Suprapubic skin (tissue), 4 donors: ENCODE measurements at regions not wholly inside any gene's neighbourhood (a gene's known extent, or its start where the extent isn't known, plus 50 kb on each side); places are given as distances from the start of the nearest gene placed in this dataset.

Source experiments
- DNase-seq, 2 donors: peaks; one replicate each; pipeline ENCODE4 v3.0.0-alpha.2; 2019; ENCODE audit warnings: low spot score in 2 of 2
- H3K27ac ChIP-seq: fragments of 200-600 bp; sonication (generic); one replicate; pipeline ENCODE4 v1.5.1; 2019
- H3K27me3 ChIP-seq: fragments of 200-600 bp; sonication (generic); one replicate; pipeline ENCODE4 v1.5.1; 2019
- H3K36me3 ChIP-seq: fragments of 200-600 bp; sonication (generic); one replicate; pipeline ENCODE4 v1.5.1; 2019
- H3K4me1 ChIP-seq: fragments of 200-600 bp; sonication (generic); one replicate; pipeline ENCODE4 v1.5.1; 2019
- H3K4me3 ChIP-seq: fragments of 200-600 bp; sonication (generic); one replicate; pipeline ENCODE4 v1.5.1; 2019; ENCODE audit warnings: mild to moderate bottlenecking
- H3K9me3 ChIP-seq: fragments of 200-600 bp; sonication (generic); one replicate; pipeline ENCODE4 v1.5.1; 2019
- EP300 ChIP-seq: sonication (generic); formaldehyde crosslinking; IDR thresholded peaks from one replicate; pipeline ENCODE4 v1.6.1; 2017; ENCODE audit warnings: antibody characterized with exemption
- POLR2A ChIP-seq, 2 donors: fragments of 450-650 bp; IDR thresholded peaks; one replicate each; pipeline ENCODE4 v1.6.1; 2017; ENCODE audit warnings: antibody characterized with exemption in 2 of 2, mild to moderate bottlenecking in 2 of 2, moderate library complexity in 2 of 2
- POLR2AphosphoS5 ChIP-seq, 3 donors: sonication (generic); formaldehyde crosslinking; IDR thresholded peaks; one replicate each; pipeline ENCODE4 v1.6.1; 2017; ENCODE audit warnings: antibody characterized with exemption in 3 of 3
- WGBS: methylation state at CpG from one replicate; pipeline ENCODE4 v1.1.5; 2018; 5-methylcytosine and 5-hydroxymethylcytosine counted together
- TF ChIP-seq, protein P1 (sequence below), 2 donors: fragments of 200-600 bp in 1 of 2; fragments of 450-650 bp in 1 of 2; sonication (generic) in 1 of 2; IDR thresholded peaks; one replicate each; pipeline ENCODE4 v1.5.1; 2016 to 2019; ENCODE audit warnings: antibody characterized with exemption in 2 of 2, mild to moderate bottlenecking in 1 of 2, moderate library complexity in 1 of 2

DNA sequence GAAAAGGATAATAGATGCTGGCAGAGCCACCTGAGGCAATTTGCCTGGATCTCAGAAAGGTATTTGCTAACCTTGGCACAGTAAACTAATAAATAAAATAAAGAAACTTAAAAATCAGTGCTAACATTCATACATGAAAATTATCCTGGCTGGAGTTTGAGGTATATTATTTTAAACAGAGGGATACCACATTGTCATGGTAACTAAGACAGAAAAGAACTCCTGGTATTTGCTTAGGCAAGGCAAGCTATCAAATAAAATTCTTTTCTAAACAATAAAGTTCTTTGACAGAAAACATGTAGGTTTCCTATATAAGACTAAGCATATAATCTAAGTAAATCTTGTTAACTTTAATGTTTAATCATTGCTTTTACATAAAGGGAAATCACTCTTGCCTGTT lies 218.8 kb downstream of the MAGEB17 start:
- Histone ChIP-seq H3K36me3 (no peaks in the 10 kb centered on the region), H3K4me3 (no peak overlapping the region), H3K27ac (no peak overlapping the region), H3K27me3 (no peaks in the 10 kb centered on the region), H3K9me3 (no peaks in the 10 kb centered on the region), H3K4me1 (no peaks in the 10 kb centered on the region)
- DNase-seq: no peak
- no peak for TF ChIP-seq POLR2AphosphoS5 (IDR thresholded peaks at IDR 0.05)
- no peak for TF ChIP-seq POLR2A (IDR thresholded peaks at IDR 0.05)
- TF ChIP-seq, protein P1, sequence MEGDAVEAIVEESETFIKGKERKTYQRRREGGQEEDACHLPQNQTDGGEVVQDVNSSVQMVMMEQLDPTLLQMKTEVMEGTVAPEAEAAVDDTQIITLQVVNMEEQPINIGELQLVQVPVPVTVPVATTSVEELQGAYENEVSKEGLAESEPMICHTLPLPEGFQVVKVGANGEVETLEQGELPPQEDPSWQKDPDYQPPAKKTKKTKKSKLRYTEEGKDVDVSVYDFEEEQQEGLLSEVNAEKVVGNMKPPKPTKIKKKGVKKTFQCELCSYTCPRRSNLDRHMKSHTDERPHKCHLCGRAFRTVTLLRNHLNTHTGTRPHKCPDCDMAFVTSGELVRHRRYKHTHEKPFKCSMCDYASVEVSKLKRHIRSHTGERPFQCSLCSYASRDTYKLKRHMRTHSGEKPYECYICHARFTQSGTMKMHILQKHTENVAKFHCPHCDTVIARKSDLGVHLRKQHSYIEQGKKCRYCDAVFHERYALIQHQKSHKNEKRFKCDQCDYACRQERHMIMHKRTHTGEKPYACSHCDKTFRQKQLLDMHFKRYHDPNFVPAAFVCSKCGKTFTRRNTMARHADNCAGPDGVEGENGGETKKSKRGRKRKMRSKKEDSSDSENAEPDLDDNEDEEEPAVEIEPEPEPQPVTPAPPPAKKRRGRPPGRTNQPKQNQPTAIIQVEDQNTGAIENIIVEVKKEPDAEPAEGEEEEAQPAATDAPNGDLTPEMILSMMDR (IDR thresholded peaks at IDR 0.05): no peak
- TF ChIP-seq EP300: no peak

DNA sequence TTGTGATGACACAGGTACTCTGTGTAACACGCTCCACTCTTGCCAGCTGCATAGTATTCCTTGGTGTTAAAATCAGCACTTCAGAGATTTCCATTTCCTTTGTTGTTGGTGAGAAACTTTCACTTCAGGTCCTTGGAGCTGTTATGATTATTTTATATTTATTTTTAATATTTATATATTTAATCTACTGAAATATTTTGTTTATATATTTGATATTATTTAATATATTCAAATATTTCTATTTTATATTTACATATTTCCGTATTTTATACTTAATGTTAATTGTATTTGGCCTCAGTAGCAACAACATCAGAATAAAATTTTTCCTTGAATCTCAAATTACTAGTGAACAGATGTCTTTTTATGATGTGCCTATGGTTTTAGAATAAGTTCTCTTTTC lies 225.3 kb downstream of the MAGEB17 start:
- Histone ChIP-seq H3K9me3 (no peaks in the 10 kb centered on the region), H3K4me1 (no peaks in the 10 kb centered on the region), H3K27me3 (no peaks in the 10 kb centered on the region), H3K27ac (no peak overlapping the region), H3K36me3 (no peaks in the 10 kb centered on the region), H3K4me3 (no peak overlapping the region)
- WGBS: 92% methylated on average over 2 of the region's 2 CpGs
- no peak for DNase-seq
- TF ChIP-seq POLR2A (IDR thresholded peaks at IDR 0.05): no peak
- TF ChIP-seq, protein P1 (IDR thresholded peaks at IDR 0.05): no peak
- TF ChIP-seq EP300: no peak
- no peak for TF ChIP-seq POLR2AphosphoS5 (IDR thresholded peaks at IDR 0.05)

DNA sequence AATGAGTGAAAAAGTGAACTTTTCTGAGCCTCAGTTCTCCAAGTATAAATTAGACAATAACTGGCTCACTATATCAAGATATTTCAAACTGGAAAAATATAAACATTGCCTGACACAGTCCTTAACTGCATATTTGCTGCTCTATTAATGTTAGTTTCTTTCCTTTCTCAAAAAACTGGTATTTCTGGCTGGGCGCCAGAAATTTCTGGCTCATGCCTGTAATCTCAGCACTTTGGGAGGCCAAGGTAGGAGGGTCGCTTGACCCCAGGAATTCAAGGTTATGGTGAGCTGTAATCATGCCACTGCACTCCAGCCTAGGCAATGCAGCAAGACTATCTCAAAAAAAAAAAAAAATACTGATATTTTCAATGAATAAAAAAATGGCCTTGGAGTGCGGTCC lies 227.0 kb downstream of the MAGEB17 start:
- TF ChIP-seq EP300 (no peak), POLR2AphosphoS5 (IDR thresholded peaks at IDR 0.05) (no peak), POLR2A (IDR thresholded peaks at IDR 0.05) (no peak)
- TF ChIP-seq, protein P1 (IDR thresholded peaks at IDR 0.05): no peak
- 61% methylated on average over 3 of the region's 3 CpGs for WGBS

DNA sequence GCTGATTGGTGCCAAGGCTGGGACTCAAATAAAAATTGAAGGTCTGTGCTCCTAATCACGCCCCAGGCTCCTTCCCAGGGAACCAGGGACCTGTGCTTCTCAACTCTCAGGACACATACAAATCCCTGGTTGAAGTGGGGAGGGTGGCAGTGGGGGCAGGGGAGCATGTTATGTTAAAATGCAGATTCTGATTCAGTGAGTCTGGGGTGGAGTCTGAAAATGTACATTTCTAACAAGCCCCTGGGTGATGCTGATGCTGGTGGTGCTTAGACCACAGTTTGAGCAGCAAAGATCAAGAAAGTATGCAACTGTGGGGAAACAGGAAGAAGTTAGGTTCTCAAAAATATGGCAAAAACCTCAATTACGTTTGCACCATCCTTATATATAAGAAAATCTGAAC lies 236.5 kb downstream of the MAGEB17 start:
- no peak for TF ChIP-seq EP300
- TF ChIP-seq, protein P1 (IDR thresholded peaks at IDR 0.05): no peak
- no peak for TF ChIP-seq POLR2AphosphoS5 (IDR thresholded peaks at IDR 0.05)
- Histone ChIP-seq H3K27ac (no peak overlapping the region), H3K4me3 (no peak overlapping the region), H3K9me3 (no peaks in the 10 kb centered on the region), H3K27me3 (no peaks in the 10 kb centered on the region), H3K36me3 (no peaks in the 10 kb centered on the region), H3K4me1 (no peaks in the 10 kb centered on the region)
- WGBS: 54% methylated on average over 2 of the region's 2 CpGs
- DNase-seq: no peak

More for the DNA sequence above, 227.0 kb downstream of the MAGEB17 start:
- H3K9me3 ChIP-seq: no peaks in the 10 kb centered on the region
- no peaks in the 10 kb centered on the region for H3K36me3 ChIP-seq
- no peak overlapping the region for H3K27ac ChIP-seq
- no peak for DNase-seq
- H3K4me1 ChIP-seq: no peaks in the 10 kb centered on the region
- no peak overlapping the region for H3K4me3 ChIP-seq
- H3K27me3 ChIP-seq: no peaks in the 10 kb centered on the region

DNA sequence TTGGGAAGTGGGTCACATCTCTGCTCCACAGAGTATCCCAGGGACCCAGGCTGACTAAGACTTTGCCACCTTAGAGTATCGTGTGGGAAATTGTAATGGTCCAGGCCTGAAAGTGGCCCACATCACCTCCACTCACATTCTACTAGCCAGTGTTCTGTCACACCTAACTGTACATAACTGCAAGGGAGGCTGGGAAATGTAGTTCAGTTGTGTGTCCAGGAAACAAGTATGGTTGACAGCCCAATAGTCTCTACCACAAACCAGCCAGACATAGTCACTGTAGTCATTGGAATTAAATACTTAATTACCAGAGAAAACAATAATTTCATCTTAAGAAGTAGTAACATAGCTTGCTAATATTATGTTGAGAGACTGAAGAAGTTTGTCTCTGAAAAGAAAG lies 233.4 kb upstream of the S100G start:
- no peaks in the 10 kb centered on the region for H3K4me1 ChIP-seq
- no peak for DNase-seq
- no peak overlapping the region for H3K27ac ChIP-seq
- H3K27me3 ChIP-seq: no peaks in the 10 kb centered on the region
- 88% methylated on average over 1 of the region's 1 CpG for WGBS
- H3K9me3 ChIP-seq: no peaks in the 10 kb centered on the region
- TF ChIP-seq EP300 (no peak), POLR2AphosphoS5 (IDR thresholded peaks at IDR 0.05) (no peak), POLR2A (IDR thresholded peaks at IDR 0.05) (no peak)
- TF ChIP-seq, protein P1 (IDR thresholded peaks at IDR 0.05): no peak
- H3K4me3 ChIP-seq: no peak overlapping the region
- no peaks in the 10 kb centered on the region for H3K36me3 ChIP-seq
